ENCODE measurements at regions not wholly inside any gene's neighbourhood (a gene's known extent, or its start where the extent isn't known, plus 50 kb on each side); places are given as distances from the start of the nearest gene placed in this dataset.

DNA sequence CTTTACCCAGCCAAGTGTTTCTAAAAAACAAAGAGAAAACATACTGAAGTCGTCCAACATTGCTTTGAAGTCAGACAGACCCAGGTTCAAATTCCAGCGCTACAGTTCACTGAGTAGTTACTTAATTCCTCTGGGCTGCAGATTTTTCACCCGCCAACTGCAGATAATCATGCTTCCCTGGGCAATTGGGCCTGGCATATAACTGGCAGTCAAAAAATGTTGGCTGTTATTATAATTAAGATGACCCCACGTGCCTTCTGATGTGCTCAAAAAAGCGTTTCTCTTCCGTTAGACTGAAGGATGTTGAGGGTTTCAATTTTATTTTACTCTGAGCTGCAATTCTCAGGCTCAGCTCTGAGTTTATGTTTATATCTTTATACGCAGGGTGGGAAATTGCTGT, 156.1 kb upstream of the CITED2 start:
- TF ChIP-seq, protein P1, sequence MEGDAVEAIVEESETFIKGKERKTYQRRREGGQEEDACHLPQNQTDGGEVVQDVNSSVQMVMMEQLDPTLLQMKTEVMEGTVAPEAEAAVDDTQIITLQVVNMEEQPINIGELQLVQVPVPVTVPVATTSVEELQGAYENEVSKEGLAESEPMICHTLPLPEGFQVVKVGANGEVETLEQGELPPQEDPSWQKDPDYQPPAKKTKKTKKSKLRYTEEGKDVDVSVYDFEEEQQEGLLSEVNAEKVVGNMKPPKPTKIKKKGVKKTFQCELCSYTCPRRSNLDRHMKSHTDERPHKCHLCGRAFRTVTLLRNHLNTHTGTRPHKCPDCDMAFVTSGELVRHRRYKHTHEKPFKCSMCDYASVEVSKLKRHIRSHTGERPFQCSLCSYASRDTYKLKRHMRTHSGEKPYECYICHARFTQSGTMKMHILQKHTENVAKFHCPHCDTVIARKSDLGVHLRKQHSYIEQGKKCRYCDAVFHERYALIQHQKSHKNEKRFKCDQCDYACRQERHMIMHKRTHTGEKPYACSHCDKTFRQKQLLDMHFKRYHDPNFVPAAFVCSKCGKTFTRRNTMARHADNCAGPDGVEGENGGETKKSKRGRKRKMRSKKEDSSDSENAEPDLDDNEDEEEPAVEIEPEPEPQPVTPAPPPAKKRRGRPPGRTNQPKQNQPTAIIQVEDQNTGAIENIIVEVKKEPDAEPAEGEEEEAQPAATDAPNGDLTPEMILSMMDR (IDR thresholded peaks at IDR 0.05; ENCODE audit: unreplicated experiment in 3 of 3), result no peak
- Mint-ChIP-seq H3K9me3 (no peaks in the 10 kb centered on the region), H3K4me3 (no peak overlapping the region), H3K27me3 (ENCODE audit: low read depth) (no peaks in the 10 kb centered on the region), H3K27ac (peak overlapping the region; percentile 23 to 76 (median 29)), H3K36me3 (ENCODE audit: low read depth) (no peaks in the 10 kb centered on the region), H3K4me1 (peaks cover 28% of the 10 kb centered on the region)

DNA sequence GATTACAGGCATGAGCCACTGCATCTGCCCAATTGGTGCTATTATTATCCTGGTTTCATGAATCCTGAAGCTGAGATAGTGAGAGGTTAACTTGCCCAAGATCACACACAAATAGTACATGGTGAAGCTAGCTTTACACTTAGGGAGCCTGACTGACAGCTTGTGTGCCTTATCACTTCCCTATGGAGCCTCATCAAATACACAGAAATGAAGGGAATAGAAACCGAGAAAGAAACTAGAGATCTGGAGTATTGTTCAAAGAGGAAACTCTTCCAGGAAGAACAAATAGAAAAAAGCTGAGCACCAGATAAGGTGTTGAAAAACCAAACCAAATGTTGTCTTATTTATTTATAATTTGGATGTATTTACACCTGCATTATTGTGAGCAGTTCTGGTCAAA, 155.0 kb upstream of the CITED2 start:
- H3K4me1 Mint-ChIP-seq, result peaks cover 28% of the 10 kb centered on the region
- no peak overlapping the region for H3K4me3 Mint-ChIP-seq
- no peaks in the 10 kb centered on the region for H3K27me3 Mint-ChIP-seq (ENCODE audit: low read depth)
- TF ChIP-seq, protein P1 (IDR thresholded peaks at IDR 0.05; ENCODE audit: unreplicated experiment in 3 of 3), result no peak
- H3K27ac Mint-ChIP-seq, result peak overlapping the region in 2 of 3 experiments; percentile 2 to 65
- H3K36me3 Mint-ChIP-seq (ENCODE audit: low read depth), result no peaks in the 10 kb centered on the region
- no peaks in the 10 kb centered on the region for H3K9me3 Mint-ChIP-seq

DNA sequence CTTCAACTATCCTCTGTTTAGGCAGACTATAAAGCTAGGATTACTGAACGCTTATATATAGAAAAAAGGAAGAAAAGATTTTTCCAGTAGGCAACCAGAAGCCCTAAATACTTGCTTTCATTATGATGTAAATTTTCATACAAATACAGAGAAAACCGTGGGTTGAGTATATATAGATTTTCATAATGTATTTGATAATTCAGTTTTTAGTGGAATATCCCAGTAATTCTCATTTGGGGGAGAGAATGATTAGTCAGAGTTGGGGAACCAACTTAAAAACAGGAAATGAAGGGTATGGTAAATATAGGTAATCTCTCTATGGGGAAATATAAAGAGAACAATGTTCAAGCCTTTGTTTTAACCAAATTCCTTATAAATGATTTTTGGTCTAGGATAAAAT, 154.0 kb upstream of the CITED2 start:
- H3K27me3 Mint-ChIP-seq (ENCODE audit: low read depth), result no peaks in the 10 kb centered on the region
- H3K4me1 Mint-ChIP-seq, result peaks cover 22% of the 10 kb centered on the region
- H3K4me3 Mint-ChIP-seq, result no peak overlapping the region
- H3K9me3 Mint-ChIP-seq, result no peaks in the 10 kb centered on the region
- TF ChIP-seq, protein P1 (IDR thresholded peaks at IDR 0.05; ENCODE audit: unreplicated experiment in 3 of 3), result no peak
- no peaks in the 10 kb centered on the region for H3K36me3 Mint-ChIP-seq (ENCODE audit: low read depth)
- H3K27ac Mint-ChIP-seq, result no peak overlapping the region

DNA sequence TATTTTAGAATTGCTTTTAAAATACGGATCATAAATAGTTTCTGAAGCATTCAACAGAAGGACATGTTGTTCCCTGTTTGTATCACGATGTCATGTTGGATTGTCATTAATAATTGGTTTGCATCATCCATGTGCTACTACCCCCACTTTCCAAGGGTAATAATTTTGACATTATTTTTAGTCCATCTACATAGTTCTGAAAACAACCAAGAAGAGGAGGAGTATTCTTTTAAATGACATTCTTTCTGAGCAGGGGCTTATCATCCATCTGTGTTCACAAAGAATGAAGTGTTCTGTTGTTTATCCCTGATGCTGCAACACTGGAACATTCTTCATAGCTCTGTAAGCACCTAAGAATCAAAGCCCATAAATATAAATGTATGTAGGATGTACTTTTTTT, 151.0 kb upstream of the CITED2 start:
- peaks cover 19% of the 10 kb centered on the region for H3K4me1 Mint-ChIP-seq
- H3K36me3 Mint-ChIP-seq (ENCODE audit: low read depth), result no peaks in the 10 kb centered on the region
- no peak overlapping the region for H3K4me3 Mint-ChIP-seq
- no peaks in the 10 kb centered on the region for H3K9me3 Mint-ChIP-seq
- H3K27me3 Mint-ChIP-seq (ENCODE audit: low read depth), result peaks cover 4% of the 10 kb centered on the region
- TF ChIP-seq, protein P1 (IDR thresholded peaks at IDR 0.05; ENCODE audit: unreplicated experiment in 3 of 3), result no peak
- H3K27ac Mint-ChIP-seq, result peak overlapping the region in 1 of 3 experiments; percentile 3

DNA sequence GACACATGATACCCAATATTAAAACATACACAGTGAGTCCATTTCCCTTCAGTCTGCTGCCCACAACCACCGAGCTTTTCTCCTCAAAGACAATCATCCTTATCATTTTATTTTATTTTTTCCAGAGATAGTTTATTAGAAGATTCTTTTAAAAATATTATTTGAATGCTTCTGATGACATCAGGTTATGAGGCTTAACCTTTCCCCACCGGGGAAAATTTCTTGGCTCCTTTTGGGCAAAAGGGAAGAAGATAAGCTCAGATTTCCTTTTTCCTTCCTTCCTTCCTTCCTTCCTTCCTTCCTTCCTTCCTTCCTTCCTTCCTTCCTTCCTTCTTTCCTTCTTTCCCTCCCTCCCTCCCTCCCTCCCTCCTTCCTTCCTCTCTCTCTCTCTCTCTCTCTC, 149.5 kb upstream of the CITED2 start:
- TF ChIP-seq, protein P1 (IDR thresholded peaks at IDR 0.05; ENCODE audit: unreplicated experiment in 3 of 3), result no peak
- H3K27me3 Mint-ChIP-seq (ENCODE audit: low read depth), result peaks cover 8% of the 10 kb centered on the region
- no peaks in the 10 kb centered on the region for H3K36me3 Mint-ChIP-seq (ENCODE audit: low read depth)
- H3K4me3 Mint-ChIP-seq, result no peak overlapping the region
- peaks cover 28% of the 10 kb centered on the region for H3K4me1 Mint-ChIP-seq
- H3K27ac Mint-ChIP-seq, result no peak overlapping the region
- no peaks in the 10 kb centered on the region for H3K9me3 Mint-ChIP-seq

DNA sequence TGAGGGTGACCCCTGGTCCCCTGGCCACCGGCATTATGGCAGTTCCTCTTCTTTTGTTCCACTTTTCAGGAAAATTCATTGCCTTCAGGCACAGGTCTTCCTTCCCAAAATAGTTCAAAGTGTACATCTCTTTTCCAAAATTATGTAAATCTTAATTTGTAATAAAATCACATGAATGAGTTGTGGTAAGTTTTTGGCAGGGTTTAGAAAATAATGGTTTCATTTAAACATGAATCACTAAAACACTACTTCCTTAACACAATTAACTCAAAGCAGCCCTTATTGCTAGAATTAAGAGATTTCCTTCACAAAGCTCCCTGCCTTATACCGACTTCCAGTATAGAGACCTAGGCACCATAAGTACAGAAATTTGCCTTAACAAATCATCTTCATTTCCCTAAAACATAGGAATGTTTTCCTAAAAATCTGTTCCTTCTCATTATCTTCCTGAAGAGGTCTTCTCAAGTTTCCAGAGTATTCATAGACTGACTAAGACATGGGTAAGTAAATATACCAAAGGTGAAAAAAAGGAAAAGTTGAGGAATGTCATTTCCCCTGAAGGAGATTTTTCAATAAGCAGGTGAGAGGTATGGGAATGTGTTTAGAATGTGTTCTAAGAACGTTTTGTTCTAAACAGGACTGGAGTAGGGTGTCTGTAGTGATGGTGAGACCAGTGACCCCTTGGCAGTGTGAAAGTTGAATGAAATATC, 148.2 kb upstream of the CITED2 start:
- TF ChIP-seq, protein P1 (IDR thresholded peaks at IDR 0.05; ENCODE audit: unreplicated experiment in 3 of 3), result no peak
- Mint-ChIP-seq H3K4me1 (peaks cover 28% of the 10 kb centered on the region), H3K27ac (peak overlapping the region in 2 of 3 experiments; percentile 26 to 33), H3K36me3 (ENCODE audit: low read depth) (no peaks in the 10 kb centered on the region), H3K27me3 (ENCODE audit: low read depth) (peaks cover 12% of the 10 kb centered on the region), H3K4me3 (no peak overlapping the region), H3K9me3 (no peaks in the 10 kb centered on the region)

Data from nephron (organoid).